Stimulated activated naive CD8-positive, alpha-beta T cell treated with anti-CD3 and anti-CD28 coated beads, Interleukin-15, amount 100 ng/mL, for 72 hours (primary cell): ENCODE measurements at regions not wholly inside any gene's neighbourhood (a gene's known extent, or its start where the extent isn't known, plus 50 kb on each side); places are given as distances from the start of the nearest gene placed in this dataset.

Experiments
- ATAC-seq: fragments of 150-1000 bp; cut with Tn5 transposase; 2 replicates; pipeline ENCODE4 v1.10.0; 2021; ENCODE audit warnings: mild to moderate bottlenecking, moderate library complexity
- DNase-seq, 2 donors: peaks; one replicate each; pipeline ENCODE4 v3.0.0; 2021 to 2022
- H3K27ac Mint-ChIP-seq, 2 donors: one replicate each; pipeline ENCODE4 v1.8.0; 2022; ENCODE audit warnings: mild to moderate bottlenecking in 2 of 2, mixed read lengths in 2 of 2, moderate library complexity in 2 of 2
- H3K27me3 Mint-ChIP-seq: one replicate; pipeline ENCODE4 v1.8.0; 2022; ENCODE audit warnings: mixed read lengths
- H3K4me1 Mint-ChIP-seq: one replicate; pipeline ENCODE4 v1.8.0; 2022; ENCODE audit warnings: mild to moderate bottlenecking, mixed read lengths
- H3K4me3 Mint-ChIP-seq, 2 donors: one replicate each; pipeline ENCODE4 v1.8.0; 2022; ENCODE audit warnings: mild to moderate bottlenecking in 2 of 2, mixed read lengths in 2 of 2, moderate library complexity in 1 of 2
- H3K9me3 Mint-ChIP-seq, 2 donors: one replicate each; pipeline ENCODE4 v1.8.0; 2022; ENCODE audit warnings: mixed read lengths in 2 of 2

DNA sequence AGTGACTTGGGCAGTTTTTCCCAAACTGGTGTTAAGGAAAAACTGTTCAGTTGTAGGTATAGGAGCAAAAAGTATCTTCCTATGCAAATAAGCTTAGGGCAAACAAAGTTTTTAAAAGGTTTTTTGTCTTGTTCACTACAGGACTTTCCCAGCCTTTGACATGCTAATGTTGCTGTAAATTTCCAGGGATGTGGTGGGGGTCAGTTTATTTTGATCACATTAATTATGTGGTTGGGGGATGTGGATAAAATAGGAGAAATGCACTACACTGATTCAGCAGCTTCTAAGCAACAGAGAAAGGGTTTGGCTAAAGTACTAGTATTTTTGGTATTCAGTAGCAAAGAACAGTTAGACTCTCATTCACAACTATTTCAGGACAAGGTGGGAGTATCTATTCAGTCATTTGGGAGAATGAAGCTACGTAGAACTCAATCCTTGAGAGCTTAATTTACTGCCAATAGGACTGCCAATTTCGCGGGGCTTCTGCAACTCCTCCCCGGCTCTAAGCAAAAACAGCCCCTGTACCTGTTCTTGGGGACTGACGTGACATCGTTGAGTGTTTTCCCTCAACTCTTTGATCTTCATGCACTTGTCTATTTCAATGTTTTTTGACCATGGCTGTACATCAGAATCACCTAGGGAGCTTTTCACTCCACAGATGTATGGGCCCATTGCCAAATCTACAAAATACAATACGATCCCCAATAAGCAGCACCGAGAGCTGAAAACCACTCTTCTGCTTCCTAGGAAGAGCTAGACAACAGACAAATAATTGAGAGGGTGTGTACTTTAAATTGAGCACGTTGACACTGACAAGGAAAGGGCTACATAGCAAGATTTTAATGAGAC lies 94.8 kb upstream of the NHSL1 start:
- ATAC-seq (no peak), DNase-seq (no peak)
- Mint-ChIP-seq H3K27me3 (no peaks in the 10 kb centered on the region), H3K27ac (peak overlapping the region; percentile 69 to 79), H3K4me1 (peaks cover 45% of the 10 kb centered on the region), H3K9me3 (no peaks in the 10 kb centered on the region), H3K4me3 (peak overlapping the region; percentile 76 to 78)

DNA sequence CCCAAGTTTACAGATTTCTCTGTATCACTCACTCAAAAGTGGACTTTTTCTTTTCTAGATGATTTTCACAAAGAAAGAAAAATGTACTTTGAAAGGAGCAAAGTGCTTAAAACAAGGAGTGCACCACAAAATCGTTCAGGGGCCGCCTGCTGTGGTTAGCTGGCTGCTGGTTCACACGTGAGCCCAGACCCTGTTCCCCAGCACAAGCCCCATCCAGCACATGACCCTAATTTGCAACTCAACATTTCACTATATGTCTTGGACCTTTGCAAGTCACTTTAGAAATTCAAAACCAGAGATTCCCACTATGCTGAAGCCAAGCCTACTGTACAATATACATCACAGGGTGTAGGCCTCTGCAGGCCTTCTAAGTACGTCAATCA lies 95.5 kb upstream of the NHSL1 start:
- no peaks in the 10 kb centered on the region for H3K27me3 Mint-ChIP-seq

DNA sequence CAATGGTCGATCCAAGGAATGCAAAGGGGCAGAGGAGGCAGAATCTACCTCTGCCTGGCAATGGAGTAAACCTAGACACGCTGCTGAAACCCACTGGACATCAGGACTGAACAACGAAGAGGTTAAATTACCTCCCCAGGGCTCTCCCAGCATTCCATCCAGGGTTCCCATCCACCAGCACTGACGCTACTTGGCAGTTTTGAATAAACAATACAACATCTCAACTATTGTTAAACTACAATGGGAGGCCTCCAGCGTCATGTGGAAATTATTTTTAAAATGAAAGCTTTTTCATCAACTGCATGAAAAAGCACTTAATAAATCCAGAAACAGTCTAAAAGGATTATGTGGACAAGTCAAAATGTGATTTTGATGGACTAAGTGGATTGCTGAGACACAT lies 96.8 kb upstream of the NHSL1 start:
- Mint-ChIP-seq H3K27me3 (no peaks in the 10 kb centered on the region), H3K9me3 (no peaks in the 10 kb centered on the region), H3K4me1 (peaks cover 35% of the 10 kb centered on the region), H3K27ac (no peak overlapping the region), H3K4me3 (no peak overlapping the region)
- no peak for ATAC-seq
- DNase-seq, result no peak

More for the DNA sequence above, 95.5 kb upstream of the NHSL1 start:
- ATAC-seq, result no peak
- no peaks in the 10 kb centered on the region for H3K9me3 Mint-ChIP-seq
- no peak overlapping the region for H3K4me3 Mint-ChIP-seq
- no peak for DNase-seq
- H3K4me1 Mint-ChIP-seq, result peaks cover 45% of the 10 kb centered on the region
- no peak overlapping the region for H3K27ac Mint-ChIP-seq

DNA sequence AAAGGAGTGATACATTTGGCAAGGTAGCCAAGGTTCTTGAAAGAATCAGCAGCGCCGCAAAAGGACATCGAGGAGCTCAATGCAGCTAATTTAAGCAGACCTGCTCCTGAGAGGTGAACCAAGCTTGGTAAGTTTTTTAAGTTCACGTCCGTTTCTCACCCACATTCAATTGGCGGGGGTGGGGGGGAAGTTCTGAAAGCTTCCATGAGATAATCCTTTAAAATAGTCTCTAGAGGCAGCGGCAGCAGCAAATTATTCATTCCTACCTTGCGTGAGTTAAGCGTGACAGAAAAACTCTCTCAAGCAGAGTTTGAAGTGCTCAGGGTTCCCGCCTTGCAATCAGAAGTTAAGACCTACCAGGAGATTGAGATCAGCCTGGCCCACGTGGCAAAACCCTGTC lies 97.3 kb upstream of the NHSL1 start:
- no peak overlapping the region for H3K4me3 Mint-ChIP-seq
- DNase-seq, result no peak
- no peak for ATAC-seq
- no peaks in the 10 kb centered on the region for H3K27me3 Mint-ChIP-seq
- H3K9me3 Mint-ChIP-seq, result no peaks in the 10 kb centered on the region
- no peak overlapping the region for H3K27ac Mint-ChIP-seq
- H3K4me1 Mint-ChIP-seq, result peaks cover 31% of the 10 kb centered on the region

DNA sequence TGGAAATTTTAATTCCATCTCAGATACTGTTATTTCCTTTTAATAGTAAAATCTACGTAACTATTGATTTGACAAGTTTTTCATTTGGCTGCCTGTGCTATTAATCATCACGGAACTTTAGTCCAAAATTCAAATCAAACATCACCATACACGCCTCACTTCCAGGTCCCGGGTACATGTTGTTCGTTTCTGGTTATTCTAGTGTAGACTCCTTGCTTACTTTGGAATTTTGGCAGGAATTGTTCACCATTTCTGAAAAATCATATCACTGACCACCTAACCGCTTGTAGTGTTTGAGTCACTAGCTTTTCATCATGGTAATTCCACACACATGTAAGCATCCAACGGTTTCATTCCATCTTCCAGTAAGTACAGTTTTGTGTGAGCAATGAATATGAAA lies 98.0 kb upstream of the NHSL1 start:
- Mint-ChIP-seq H3K4me3 (no peak overlapping the region), H3K27me3 (peaks cover 3% of the 10 kb centered on the region), H3K4me1 (peaks cover 23% of the 10 kb centered on the region), H3K27ac (no peak overlapping the region), H3K9me3 (no peaks in the 10 kb centered on the region)
- DNase-seq, result no peak
- ATAC-seq, result no peak

DNA sequence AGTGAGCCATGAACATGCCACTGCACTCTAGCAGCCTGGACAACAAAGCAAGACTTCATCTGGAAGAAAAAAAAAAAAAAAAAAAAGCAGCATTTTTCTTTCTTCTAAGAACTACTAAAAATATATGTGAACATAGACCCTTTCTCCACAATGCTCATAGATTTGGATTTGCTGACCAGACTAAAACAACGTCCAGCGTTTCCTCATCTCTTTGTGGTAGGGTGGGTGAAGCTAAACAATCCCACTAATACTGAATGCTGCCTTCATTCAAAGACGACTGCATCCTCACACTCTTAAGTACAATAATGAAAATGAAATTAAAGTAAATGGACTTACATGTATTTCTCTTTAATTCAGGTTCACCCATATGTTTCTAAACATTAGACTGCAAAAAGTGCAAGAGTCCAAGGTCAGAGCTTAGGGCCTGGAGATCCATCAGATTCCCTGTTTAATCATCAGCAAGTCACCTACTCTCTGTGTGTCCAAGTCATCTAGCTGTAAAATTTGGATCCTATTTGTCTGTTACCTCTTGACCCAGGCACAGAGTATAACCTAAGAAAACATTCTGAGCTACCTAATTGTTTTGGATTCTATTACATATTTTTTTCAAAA lies 99.4 kb upstream of the NHSL1 start:
- Mint-ChIP-seq H3K27ac (no peak overlapping the region), H3K9me3 (no peaks in the 10 kb centered on the region), H3K4me3 (no peak overlapping the region), H3K4me1 (peaks cover 10% of the 10 kb centered on the region), H3K27me3 (peaks cover 9% of the 10 kb centered on the region)
- no peak for ATAC-seq
- DNase-seq, result no peak

DNA sequence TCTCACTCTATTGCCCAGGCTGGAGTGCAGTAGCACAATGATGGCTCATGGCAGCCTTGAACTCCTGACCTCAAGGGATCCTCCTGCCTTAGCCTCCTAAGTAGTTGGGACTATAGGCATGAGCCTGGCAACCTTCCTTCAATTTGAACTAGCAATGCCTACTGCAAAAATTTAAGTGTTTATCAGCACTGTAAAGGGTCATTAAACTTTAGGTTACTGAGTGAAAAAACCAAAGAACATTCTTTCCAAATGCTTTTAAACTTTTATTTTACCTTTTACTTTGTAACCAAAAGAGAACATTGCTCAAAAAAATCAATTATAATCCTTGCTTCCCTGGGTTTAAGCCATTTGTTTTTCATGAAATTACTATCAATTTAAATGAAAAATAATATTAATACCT lies 101.0 kb upstream of the NHSL1 start:
- ATAC-seq (no peak), DNase-seq (no peak)
- Mint-ChIP-seq H3K4me3 (no peak overlapping the region), H3K9me3 (no peaks in the 10 kb centered on the region), H3K27ac (no peak overlapping the region), H3K4me1 (no peaks in the 10 kb centered on the region), H3K27me3 (peaks cover 22% of the 10 kb centered on the region)

DNA sequence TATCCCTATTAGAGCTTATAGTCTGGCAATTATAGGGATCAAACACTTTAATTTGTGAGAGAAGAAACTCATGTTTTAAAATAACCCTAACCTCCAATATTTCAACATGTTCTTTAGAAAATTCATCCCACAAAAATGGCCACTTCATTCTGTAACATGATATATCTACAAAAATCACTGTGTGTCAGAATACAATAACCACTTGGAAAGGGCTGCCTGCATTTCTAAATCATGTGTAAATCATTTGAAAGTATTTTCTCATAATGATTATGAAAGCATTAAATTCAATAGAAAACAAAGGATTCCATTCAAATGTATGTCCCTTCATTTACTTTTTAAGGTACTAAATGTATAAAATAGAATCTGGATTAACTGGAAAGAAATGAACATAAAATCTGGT lies 101.4 kb upstream of the NHSL1 start:
- peaks cover 27% of the 10 kb centered on the region for H3K27me3 Mint-ChIP-seq
- H3K4me3 Mint-ChIP-seq, result no peak overlapping the region
- no peak for ATAC-seq
- no peaks in the 10 kb centered on the region for H3K9me3 Mint-ChIP-seq
- no peak overlapping the region for H3K27ac Mint-ChIP-seq
- no peaks in the 10 kb centered on the region for H3K4me1 Mint-ChIP-seq
- no peak for DNase-seq

DNA sequence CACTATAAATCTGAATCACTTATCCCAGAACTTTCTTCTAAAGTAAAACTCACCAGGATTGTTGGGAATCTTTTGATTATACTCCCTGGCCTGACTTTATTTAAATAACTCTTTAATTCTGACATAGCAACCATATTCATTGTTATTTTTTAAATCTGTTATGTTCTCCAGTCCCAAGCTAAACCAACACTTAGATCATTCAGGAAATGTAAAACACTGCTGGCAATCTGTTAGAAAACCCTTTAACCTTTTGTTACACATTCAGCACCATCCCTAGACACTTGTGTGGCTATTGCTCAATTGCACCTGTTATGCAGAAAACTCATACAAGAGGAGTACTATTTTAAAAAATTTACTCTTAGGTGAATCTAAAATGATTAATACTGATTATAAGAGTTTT lies 101.8 kb upstream of the NHSL1 start:
- no peak for ATAC-seq
- no peak for DNase-seq
- Mint-ChIP-seq H3K27ac (no peak overlapping the region), H3K4me3 (no peak overlapping the region), H3K27me3 (peaks cover 27% of the 10 kb centered on the region), H3K9me3 (no peaks in the 10 kb centered on the region), H3K4me1 (no peaks in the 10 kb centered on the region)

DNA sequence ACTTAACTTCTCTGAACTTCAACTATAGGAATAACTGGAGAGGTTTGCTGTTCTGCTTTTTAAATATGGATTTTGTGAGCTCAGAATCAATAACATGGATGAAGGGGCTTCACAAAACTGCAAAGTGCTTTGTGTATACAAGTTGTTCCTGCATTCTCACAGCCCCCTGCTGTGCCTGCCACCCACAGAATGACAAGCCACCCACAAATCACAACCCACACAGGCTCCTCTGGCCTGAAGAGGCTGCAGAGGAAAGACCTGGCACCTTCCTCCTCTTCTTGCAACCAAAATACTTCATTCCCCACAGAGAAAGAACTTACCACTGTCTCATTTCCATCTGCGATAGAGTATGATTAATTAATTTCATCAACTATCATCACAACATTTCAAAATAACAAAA lies 106.7 kb upstream of the NHSL1 start:
- Mint-ChIP-seq H3K4me1 (no peaks in the 10 kb centered on the region), H3K9me3 (no peaks in the 10 kb centered on the region), H3K27me3 (peaks cover 38% of the 10 kb centered on the region), H3K27ac (no peak overlapping the region), H3K4me3 (no peak overlapping the region)
- DNase-seq (no peak), ATAC-seq (no peak)

DNA sequence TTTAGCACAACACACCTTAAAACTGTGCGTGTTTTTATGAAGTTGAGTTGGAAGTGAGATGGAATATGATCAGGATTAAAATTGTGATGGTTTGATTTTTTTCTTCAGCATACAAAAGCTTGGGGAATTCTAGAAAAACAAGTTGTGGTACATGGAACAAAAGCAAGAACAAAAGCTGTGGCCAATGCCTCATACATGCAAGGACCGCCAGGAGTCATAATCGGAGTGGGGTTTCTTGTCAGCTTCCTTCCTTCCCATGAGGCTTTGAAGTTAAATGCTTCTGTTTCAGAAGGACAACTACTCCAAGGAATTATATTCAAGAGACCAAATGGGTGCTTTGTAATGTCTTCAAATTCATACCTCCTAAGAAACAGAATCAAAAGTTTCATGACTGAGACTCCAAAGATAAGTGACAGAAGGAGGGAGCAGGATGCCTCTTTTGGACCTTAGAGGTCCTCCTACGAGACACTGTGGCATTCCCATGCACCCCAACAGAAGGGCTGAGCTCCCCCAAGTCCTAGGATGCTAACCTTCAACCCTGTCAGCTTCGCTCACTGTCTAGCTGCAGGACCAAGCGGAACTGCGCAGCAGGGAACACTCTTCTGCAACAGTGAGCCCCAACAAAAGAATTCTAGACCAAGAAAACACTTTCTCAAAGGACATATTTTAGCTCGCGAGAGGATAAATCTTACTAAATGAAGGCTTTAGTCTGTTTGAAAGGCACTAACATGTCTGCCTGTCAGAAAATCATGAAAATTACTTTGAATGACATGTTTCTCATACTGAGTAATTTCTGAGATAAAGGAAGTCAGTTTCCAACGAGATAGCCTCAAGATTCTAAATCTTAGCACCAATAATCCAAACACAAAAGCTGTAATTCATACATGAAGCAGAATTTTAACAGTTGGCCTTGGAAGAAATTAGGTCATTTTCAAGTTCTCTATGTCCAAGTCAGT lies 108.5 kb upstream of the NHSL1 start:
- no peak overlapping the region for H3K27ac Mint-ChIP-seq
- DNase-seq (no peak), ATAC-seq (no peak)
- H3K9me3 Mint-ChIP-seq, result no peaks in the 10 kb centered on the region
- H3K4me1 Mint-ChIP-seq, result no peaks in the 10 kb centered on the region
- no peak overlapping the region for H3K4me3 Mint-ChIP-seq
- peaks cover 31% of the 10 kb centered on the region for H3K27me3 Mint-ChIP-seq

DNA sequence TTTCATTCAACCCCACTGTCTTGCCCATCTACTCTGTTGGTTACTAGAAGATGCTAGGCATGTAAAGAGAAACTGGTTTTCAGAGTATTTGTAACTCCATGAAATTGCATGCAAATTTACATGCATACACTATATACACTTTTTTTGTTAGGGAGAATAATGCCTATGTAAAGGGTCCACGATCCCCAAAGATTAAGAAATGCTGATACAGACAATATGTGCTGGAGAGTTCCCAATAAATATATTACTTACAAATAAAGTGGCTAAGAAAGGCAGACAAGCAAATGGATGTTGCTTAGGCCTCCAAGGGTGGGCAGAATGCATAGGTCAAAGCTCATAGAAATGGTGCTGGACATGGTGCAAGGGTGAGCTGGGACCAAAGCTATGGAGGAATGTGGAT lies 109.6 kb upstream of the NHSL1 start:
- ATAC-seq, result no peak
- no peaks in the 10 kb centered on the region for H3K9me3 Mint-ChIP-seq
- H3K27me3 Mint-ChIP-seq, result peaks cover 29% of the 10 kb centered on the region
- no peak overlapping the region for H3K4me3 Mint-ChIP-seq
- H3K4me1 Mint-ChIP-seq, result no peaks in the 10 kb centered on the region
- H3K27ac Mint-ChIP-seq, result no peak overlapping the region
- DNase-seq, result no peak

DNA sequence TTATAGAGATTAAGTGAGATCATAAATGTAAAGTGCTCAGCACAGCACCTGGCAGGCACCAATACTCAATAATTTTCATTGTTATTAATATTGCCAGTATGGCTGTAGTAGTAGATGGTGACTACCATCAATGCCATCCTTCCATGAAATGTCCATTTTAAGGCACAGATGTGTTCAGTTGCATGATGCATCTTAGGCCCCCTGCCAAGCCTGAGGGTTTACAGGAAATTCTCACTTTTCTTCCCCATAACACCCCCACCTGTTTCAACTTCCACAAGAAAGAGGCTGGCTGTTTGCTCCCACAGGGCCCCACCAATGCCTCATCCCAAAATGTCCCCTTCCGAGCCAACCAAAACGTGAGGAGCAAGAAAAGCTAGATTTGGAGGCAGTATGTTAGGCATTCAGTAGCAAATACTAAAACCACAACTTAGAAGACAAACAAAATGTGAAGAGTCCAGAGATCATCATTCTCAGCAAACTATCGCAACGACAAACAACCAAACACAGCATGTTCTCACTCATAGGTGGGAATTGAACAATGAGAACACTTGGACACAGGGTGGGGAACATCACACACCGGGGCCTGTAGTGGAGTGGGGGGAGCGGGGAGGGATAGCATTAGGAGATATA lies 110.6 kb upstream of the NHSL1 start:
- DNase-seq (no peak), ATAC-seq (no peak)
- Mint-ChIP-seq H3K4me1 (no peaks in the 10 kb centered on the region), H3K27me3 (peaks cover 19% of the 10 kb centered on the region), H3K4me3 (no peak overlapping the region), H3K27ac (no peak overlapping the region), H3K9me3 (no peaks in the 10 kb centered on the region)

DNA sequence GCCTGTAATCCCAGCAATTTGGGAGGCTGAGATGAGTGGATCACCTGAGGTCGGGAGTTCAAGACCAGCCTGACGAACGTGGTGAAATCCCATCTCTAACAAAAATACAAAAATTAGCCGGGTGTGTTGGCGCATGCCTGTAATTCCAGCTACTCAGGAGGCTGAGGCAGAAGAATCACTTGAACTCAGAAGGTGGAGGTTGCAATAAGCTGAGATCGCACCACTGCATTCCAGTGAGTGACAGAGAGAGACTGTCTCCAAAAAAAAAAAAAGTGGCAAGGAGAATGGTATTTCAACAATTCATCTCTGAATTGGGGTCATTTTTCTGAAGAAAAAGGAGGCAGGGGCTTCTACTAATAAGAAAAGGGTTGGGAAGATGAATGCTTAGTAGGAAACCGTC lies 111.5 kb upstream of the NHSL1 start:
- Mint-ChIP-seq H3K4me1 (no peaks in the 10 kb centered on the region), H3K27ac (no peak overlapping the region), H3K9me3 (no peaks in the 10 kb centered on the region), H3K4me3 (no peak overlapping the region), H3K27me3 (peaks cover 11% of the 10 kb centered on the region)
- DNase-seq (no peak), ATAC-seq (no peak)

DNA sequence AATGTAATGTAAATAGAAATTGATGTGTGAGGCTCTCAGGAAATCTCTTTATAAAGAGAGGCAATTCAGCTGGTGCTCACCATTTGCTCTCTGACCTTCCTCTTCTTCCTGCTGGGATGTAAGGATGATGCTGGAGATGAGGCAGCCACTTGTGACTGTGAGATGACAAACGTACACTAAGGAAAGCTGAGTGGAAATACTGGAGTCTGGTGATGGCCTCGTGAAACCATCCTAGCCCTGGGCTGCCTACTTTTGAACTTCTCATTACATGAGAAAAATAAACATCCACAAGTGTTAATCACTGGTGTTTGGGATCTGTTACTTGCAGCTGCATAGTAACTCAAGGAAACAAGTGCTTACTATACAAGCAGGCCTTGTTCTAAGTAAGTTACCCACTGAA lies 114.9 kb upstream of the NHSL1 start:
- DNase-seq (no peak), ATAC-seq (no peak)
- no peak overlapping the region for H3K27ac Mint-ChIP-seq
- H3K27me3 Mint-ChIP-seq, result no peaks in the 10 kb centered on the region
- no peak overlapping the region for H3K4me3 Mint-ChIP-seq
- H3K4me1 Mint-ChIP-seq, result no peaks in the 10 kb centered on the region
- no peaks in the 10 kb centered on the region for H3K9me3 Mint-ChIP-seq
